NCI-H187 treated with DMSO at 0.1 percent for 48 hours (cell line): ENCODE measurements at regions not wholly inside any gene's neighbourhood (a gene's known extent, or its start where the extent isn't known, plus 50 kb on each side); places are given as distances from the start of the nearest gene placed in this dataset.

Experiments
- DNase-seq: peaks from one replicate; lab custom pipeline; 2025; lab: John Stamatoyannopoulos, UW

GRCh38 chr10:124227055-124227975 is 133.9 kb upstream of the CHST15 start:
- DNase-seq = no peak

- DNase-seq = no peak
These were observed 133.1 kb upstream of the CHST15 start for GRCh38 chr10:124226271-124227054.

GRCh38 chr10:124225467-124226270 is 132.3 kb upstream of the CHST15 start:
- no peak for DNase-seq

GRCh38 chr10:124225029-124225466 is 131.7 kb upstream of the CHST15 start:
- DNase-seq = no peak

GRCh38 chr10:124224331-124225028 is 131.1 kb upstream of the CHST15 start:
- no peak for DNase-seq

- no peak for DNase-seq
These were observed 130.3 kb upstream of the CHST15 start for GRCh38 chr10:124223711-124224085.

GRCh38 chr10:124222988-124223710 is 129.8 kb upstream of the CHST15 start:
- DNase-seq = no peak

GRCh38 chr10:124222318-124222987 is 129.1 kb upstream of the CHST15 start:
- DNase-seq = no peak

- DNase-seq = no peak
These were observed 128.2 kb upstream of the CHST15 start for GRCh38 chr10:124221356-124222317.

GRCh38 chr10:124220971-124221355 is 127.6 kb upstream of the CHST15 start:
- DNase-seq = no peak

GRCh38 chr10:124220547-124220946 is 127.1 kb upstream of the CHST15 start:
- DNase-seq = no peak

- DNase-seq = no peak
These were observed 126.3 kb upstream of the CHST15 start for GRCh38 chr10:124219655-124220054.

GRCh38 chr10:124219062-124219461 is 125.7 kb upstream of the CHST15 start:
- DNase-seq = no peak

GRCh38 chr10:124217906-124218804 is 124.8 kb upstream of the CHST15 start:
- DNase-seq = no peak

GRCh38 chr10:124217031-124217430 is 123.6 kb upstream of the CHST15 start:
- no peak for DNase-seq

- DNase-seq = no peak
These were observed 121.4 kb upstream of the CHST15 start for GRCh38 chr10:124214610-124215375.

GRCh38 chr10:124213899-124214510 is 120.6 kb upstream of the CHST15 start:
- DNase-seq = no peak
